ENCODE measurements at regions not wholly inside any gene's neighbourhood (a gene's known extent, or its start where the extent isn't known, plus 50 kb on each side); places are given as distances from the start of the nearest gene placed in this dataset.
"Not testable (repeated sequence)": the region's sequence is repeated elsewhere in the genome, so short reads cannot be mapped to it uniquely, and the experiment has no call there.

GRCh38 chr3:40691452-40691861, 166.7 kb downstream of the ZNF621 start:
- no peak for FAIRE-seq
- Histone ChIP-seq H3K27me3 (ENCODE audit: control insufficient read depth in 3 of 3, insufficient read depth in 3 of 3, low read length in 3 of 3) (no peaks in the 10 kb centered on the region), H3K36me3 (ENCODE audit: control insufficient read depth in 3 of 3, insufficient read depth in 2 of 3, low read depth in 1 of 3, low read length in 3 of 3) (no peaks in the 10 kb centered on the region), H3K4me3 (ENCODE audit: low read depth in 1 of 3, low read length in 3 of 3) (no peak overlapping the region), H3K9me3 (ENCODE audit: control insufficient read depth in 2 of 2, insufficient read depth in 1 of 2, low read depth in 1 of 2, low read length in 1 of 2) (no peaks in the 10 kb centered on the region), H3K27ac (ENCODE audit: low read depth in 1 of 3, low read length in 2 of 3) (no peak overlapping the region), H3K4me1 (ENCODE audit: control insufficient read depth in 3 of 3, insufficient read depth in 2 of 3, low read depth in 1 of 3, low read length in 2 of 3) (peaks cover 0 to 2% (median 0%) of the 10 kb centered on the region in 3 donors)
- WGBS, 3 donors = 72 to 77% (median 75%) methylated on average over 4 of the region's 4 CpGs
- no peak for DNase-seq

- no peak overlapping the region for H3K27ac ChIP-seq (ENCODE audit: low read depth in 1 of 3, low read length in 2 of 3)
- no peaks in the 10 kb centered on the region for H3K27me3 ChIP-seq (ENCODE audit: control insufficient read depth in 3 of 3, insufficient read depth in 3 of 3, low read length in 3 of 3)
- peaks cover 0 to 2% (median 0%) of the 10 kb centered on the region in 3 donors for H3K4me1 ChIP-seq (ENCODE audit: control insufficient read depth in 3 of 3, insufficient read depth in 2 of 3, low read depth in 1 of 3, low read length in 2 of 3)
- H3K36me3 ChIP-seq (ENCODE audit: control insufficient read depth in 3 of 3, insufficient read depth in 2 of 3, low read depth in 1 of 3, low read length in 3 of 3) = no peaks in the 10 kb centered on the region
- no peak overlapping the region for H3K4me3 ChIP-seq (ENCODE audit: low read depth in 1 of 3, low read length in 3 of 3)
- FAIRE-seq (no peak), DNase-seq (no peak)
- 67 to 87% (median 77%) methylated on average over 2 of the region's 2 CpGs for WGBS, 3 donors
- H3K9me3 ChIP-seq (ENCODE audit: control insufficient read depth in 2 of 2, insufficient read depth in 1 of 2, low read depth in 1 of 2, low read length in 1 of 2) = peaks cover 0 to 4% of the 10 kb centered on the region in 2 donors
Observed at GRCh38 chr3:40695848-40696247, 171.1 kb downstream of the ZNF621 start.

GRCh38 chr3:40698611-40699010, 173.9 kb downstream of the ZNF621 start:
- not testable (repeated sequence) for H3K4me3 ChIP-seq (ENCODE audit: low read depth in 1 of 3, low read length in 3 of 3); FAIRE-seq; H3K27ac ChIP-seq (ENCODE audit: low read depth in 1 of 3, low read length in 2 of 3); DNase-seq; H3K36me3 ChIP-seq (ENCODE audit: control insufficient read depth in 3 of 3, insufficient read depth in 2 of 3, low read depth in 1 of 3, low read length in 3 of 3); H3K4me1 ChIP-seq (ENCODE audit: control insufficient read depth in 3 of 3, insufficient read depth in 2 of 3, low read depth in 1 of 3, low read length in 2 of 3); H3K27me3 ChIP-seq (ENCODE audit: control insufficient read depth in 3 of 3, insufficient read depth in 3 of 3, low read length in 3 of 3)
- peaks cover 0 to 11% of the 10 kb centered on the region in 2 donors for H3K9me3 ChIP-seq (ENCODE audit: control insufficient read depth in 2 of 2, insufficient read depth in 1 of 2, low read depth in 1 of 2, low read length in 1 of 2)

DNA sequence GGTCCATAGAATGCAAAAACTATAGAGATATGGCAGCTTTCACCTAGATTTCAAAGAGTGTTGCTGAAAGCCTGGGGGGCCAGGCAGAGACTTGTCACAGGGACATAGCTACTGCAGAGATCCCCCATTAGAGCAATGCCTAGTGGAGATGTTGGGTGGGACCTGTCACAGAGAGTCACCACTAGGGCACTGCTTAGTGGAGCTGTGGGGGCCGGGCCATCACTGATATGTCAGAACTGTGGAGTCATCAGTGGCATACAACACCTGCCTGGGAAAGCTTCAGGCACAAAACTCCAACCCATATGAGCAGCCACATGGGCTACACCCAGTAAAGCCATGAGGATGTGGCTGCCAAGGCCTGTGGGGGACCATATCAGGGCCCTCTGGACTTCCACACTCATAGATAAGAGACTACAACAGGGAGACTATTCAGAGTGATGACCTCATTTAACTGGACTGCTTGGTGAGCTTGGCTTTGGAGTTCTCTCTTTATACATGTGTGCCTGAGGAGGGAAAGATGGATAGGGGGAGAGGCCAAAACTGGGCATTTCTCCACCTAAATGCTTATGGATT, 176.3 kb downstream of the ZNF621 start:
- Histone ChIP-seq H3K4me1 (ENCODE audit: control insufficient read depth in 3 of 3, insufficient read depth in 2 of 3, low read depth in 1 of 3, low read length in 2 of 3) (no peaks in the 10 kb centered on the region), H3K36me3 (ENCODE audit: control insufficient read depth in 3 of 3, insufficient read depth in 2 of 3, low read depth in 1 of 3, low read length in 3 of 3) (no peaks in the 10 kb centered on the region), H3K27me3 (ENCODE audit: control insufficient read depth in 3 of 3, insufficient read depth in 3 of 3, low read length in 3 of 3) (no peaks in the 10 kb centered on the region), H3K27ac (ENCODE audit: low read depth in 1 of 3, low read length in 2 of 3) (no peak overlapping the region), H3K9me3 (ENCODE audit: control insufficient read depth in 2 of 2, insufficient read depth in 1 of 2, low read depth in 1 of 2, low read length in 1 of 2) (peaks cover 0 to 11% of the 10 kb centered on the region in 2 donors), H3K4me3 (ENCODE audit: low read depth in 1 of 3, low read length in 3 of 3) (no peak overlapping the region)
- 73 to 85% (median 83%) methylated on average over 1 of the region's 1 CpG for WGBS, 3 donors
- FAIRE-seq = no peak
- no peak for DNase-seq

DNA sequence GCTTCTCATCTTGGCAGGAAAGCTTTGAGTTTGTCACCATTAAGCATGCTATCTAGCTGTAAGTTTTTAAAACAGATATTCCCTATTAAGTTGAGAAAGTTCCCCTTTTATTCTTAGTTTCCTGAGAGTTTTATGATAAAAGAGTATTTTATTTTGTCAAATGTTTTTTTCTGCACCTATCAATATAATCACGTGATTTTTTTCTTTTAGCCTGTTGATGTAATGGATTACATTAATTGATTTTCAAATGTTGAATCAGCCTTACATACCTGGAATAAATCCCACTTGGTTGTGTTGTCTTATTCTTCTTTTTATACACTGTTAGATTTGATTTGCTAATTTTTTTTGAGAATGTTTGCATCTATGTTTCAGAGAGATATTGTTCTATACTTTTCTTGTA, 179.5 kb downstream of the ZNF621 start:
- Histone ChIP-seq H3K36me3 (ENCODE audit: control insufficient read depth in 3 of 3, insufficient read depth in 2 of 3, low read depth in 1 of 3, low read length in 3 of 3) (no peaks in the 10 kb centered on the region), H3K27me3 (ENCODE audit: control insufficient read depth in 3 of 3, insufficient read depth in 3 of 3, low read length in 3 of 3) (no peaks in the 10 kb centered on the region), H3K4me1 (ENCODE audit: control insufficient read depth in 3 of 3, insufficient read depth in 2 of 3, low read depth in 1 of 3, low read length in 2 of 3) (no peaks in the 10 kb centered on the region), H3K4me3 (ENCODE audit: low read depth in 1 of 3, low read length in 3 of 3) (no peak overlapping the region), H3K9me3 (ENCODE audit: control insufficient read depth in 2 of 2, insufficient read depth in 1 of 2, low read depth in 1 of 2, low read length in 1 of 2) (peaks cover 0 to 11% of the 10 kb centered on the region in 2 donors), H3K27ac (ENCODE audit: low read depth in 1 of 3, low read length in 2 of 3) (no peak overlapping the region)
- 61 to 87% (median 67%) methylated on average over 1 of the region's 1 CpG for WGBS, 3 donors
- no peak for FAIRE-seq
- DNase-seq = no peak

DNA sequence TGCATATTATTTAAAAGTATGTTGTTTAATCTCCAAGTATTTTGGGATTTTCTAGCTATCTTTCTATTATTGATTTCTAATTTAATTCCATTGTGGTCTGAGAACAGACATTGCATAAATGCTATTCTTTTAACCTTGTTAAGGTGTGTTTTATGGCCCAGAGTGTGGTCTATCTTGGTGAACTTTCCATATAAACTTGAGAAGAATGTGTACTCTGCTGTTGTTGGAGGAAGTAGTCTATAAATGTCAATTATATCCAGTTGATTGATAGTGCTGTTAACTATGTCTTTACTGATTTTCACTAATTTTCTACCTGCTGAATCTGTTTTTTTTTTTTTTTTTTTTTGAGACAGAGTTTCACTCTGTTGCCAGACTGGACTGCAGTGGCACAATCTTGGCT, 180.9 kb downstream of the ZNF621 start:
- FAIRE-seq (no peak), DNase-seq (no peak)
- Histone ChIP-seq H3K4me1 (ENCODE audit: control insufficient read depth in 3 of 3, insufficient read depth in 2 of 3, low read depth in 1 of 3, low read length in 2 of 3) (no peaks in the 10 kb centered on the region), H3K9me3 (ENCODE audit: control insufficient read depth in 2 of 2, insufficient read depth in 1 of 2, low read depth in 1 of 2, low read length in 1 of 2) (peaks cover 0 to 8% of the 10 kb centered on the region in 2 donors), H3K27me3 (ENCODE audit: control insufficient read depth in 3 of 3, insufficient read depth in 3 of 3, low read length in 3 of 3) (no peaks in the 10 kb centered on the region), H3K27ac (ENCODE audit: low read depth in 1 of 3, low read length in 2 of 3) (no peak overlapping the region), H3K36me3 (ENCODE audit: control insufficient read depth in 3 of 3, insufficient read depth in 2 of 3, low read depth in 1 of 3, low read length in 3 of 3) (no peaks in the 10 kb centered on the region), H3K4me3 (ENCODE audit: low read depth in 1 of 3, low read length in 3 of 3) (no peak overlapping the region)

DNA sequence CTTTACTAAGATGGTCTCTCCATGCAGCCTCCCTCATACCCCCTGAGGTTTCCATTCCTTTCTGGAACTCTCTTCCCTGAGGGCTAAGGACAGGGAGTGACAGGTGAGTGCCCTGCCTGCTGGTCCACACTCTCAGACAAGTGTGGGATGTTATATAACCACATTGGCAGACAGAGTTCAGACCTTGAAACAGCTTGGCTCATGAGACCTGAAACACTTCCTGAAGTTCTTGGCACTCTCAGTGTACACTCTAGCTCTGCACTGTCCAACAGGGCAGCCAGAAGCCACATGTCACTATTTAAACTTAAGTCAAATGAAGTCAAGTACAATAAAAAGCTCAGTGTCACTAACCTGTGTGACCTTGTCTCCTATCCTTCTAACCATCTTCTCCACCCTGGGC, 188.5 kb downstream of the ZNF621 start:
- DNase-seq (no peak), FAIRE-seq (no peak)
- Histone ChIP-seq H3K9me3 (ENCODE audit: control insufficient read depth in 2 of 2, insufficient read depth in 1 of 2, low read depth in 1 of 2, low read length in 1 of 2) (no peaks in the 10 kb centered on the region), H3K36me3 (ENCODE audit: control insufficient read depth in 3 of 3, insufficient read depth in 2 of 3, low read depth in 1 of 3, low read length in 3 of 3) (no peaks in the 10 kb centered on the region), H3K4me1 (ENCODE audit: control insufficient read depth in 3 of 3, insufficient read depth in 2 of 3, low read depth in 1 of 3, low read length in 2 of 3) (no peaks in the 10 kb centered on the region), H3K4me3 (ENCODE audit: low read depth in 1 of 3, low read length in 3 of 3) (no peak overlapping the region), H3K27ac (ENCODE audit: low read depth in 1 of 3, low read length in 2 of 3) (no peak overlapping the region), H3K27me3 (ENCODE audit: control insufficient read depth in 3 of 3, insufficient read depth in 3 of 3, low read length in 3 of 3) (no peaks in the 10 kb centered on the region)

- no peak overlapping the region for H3K4me3 ChIP-seq (ENCODE audit: low read depth in 1 of 3, low read length in 3 of 3)
- no peak for DNase-seq
- no peaks in the 10 kb centered on the region for H3K27me3 ChIP-seq (ENCODE audit: control insufficient read depth in 3 of 3, insufficient read depth in 3 of 3, low read length in 3 of 3)
- FAIRE-seq = no peak
- H3K4me1 ChIP-seq (ENCODE audit: control insufficient read depth in 3 of 3, insufficient read depth in 2 of 3, low read depth in 1 of 3, low read length in 2 of 3) = no peaks in the 10 kb centered on the region
- 75 to 85% (median 75%) methylated on average over 6 of the region's 6 CpGs for WGBS, 3 donors
- no peaks in the 10 kb centered on the region for H3K9me3 ChIP-seq (ENCODE audit: control insufficient read depth in 2 of 2, insufficient read depth in 1 of 2, low read depth in 1 of 2, low read length in 1 of 2)
- H3K27ac ChIP-seq (ENCODE audit: low read depth in 1 of 3, low read length in 2 of 3) = no peak overlapping the region
- no peaks in the 10 kb centered on the region for H3K36me3 ChIP-seq (ENCODE audit: control insufficient read depth in 3 of 3, insufficient read depth in 2 of 3, low read depth in 1 of 3, low read length in 3 of 3)
Observed at GRCh38 chr3:40713795-40714194, 189.0 kb downstream of the ZNF621 start.

DNA sequence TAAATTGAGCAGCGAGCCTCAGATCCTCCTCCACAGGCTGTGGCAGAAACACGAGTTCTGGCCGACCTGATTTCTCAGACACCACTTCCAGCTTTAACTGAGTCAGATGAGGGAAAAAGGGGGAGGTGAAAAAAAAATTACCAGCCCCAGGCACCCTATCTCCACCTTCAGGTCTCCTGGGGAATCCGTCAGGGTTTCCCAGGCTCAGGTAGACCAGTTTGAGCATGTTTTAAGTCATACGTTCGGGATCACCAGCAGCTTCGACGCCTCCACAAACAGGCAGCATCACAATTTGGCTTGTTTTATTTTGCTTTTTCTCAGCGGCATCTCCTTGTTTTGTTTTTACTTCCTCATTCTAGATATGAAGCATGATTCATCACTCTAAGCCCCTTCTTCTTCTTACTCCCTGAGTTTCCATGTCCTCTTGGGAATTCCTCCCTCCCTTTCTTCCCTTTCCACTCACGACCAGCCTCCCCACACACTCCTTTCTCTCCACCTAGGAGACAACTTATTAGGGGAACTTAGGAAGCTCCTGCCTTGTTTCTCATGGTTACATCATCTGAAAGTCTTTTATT, 190.1 kb downstream of the ZNF621 start:
- Histone ChIP-seq H3K27ac (ENCODE audit: low read depth in 1 of 3, low read length in 2 of 3) (no peak overlapping the region), H3K9me3 (ENCODE audit: control insufficient read depth in 2 of 2, insufficient read depth in 1 of 2, low read depth in 1 of 2, low read length in 1 of 2) (no peaks in the 10 kb centered on the region), H3K36me3 (ENCODE audit: control insufficient read depth in 3 of 3, insufficient read depth in 2 of 3, low read depth in 1 of 3, low read length in 3 of 3) (no peaks in the 10 kb centered on the region), H3K4me3 (ENCODE audit: low read depth in 1 of 3, low read length in 3 of 3) (no peak overlapping the region), H3K27me3 (ENCODE audit: control insufficient read depth in 3 of 3, insufficient read depth in 3 of 3, low read length in 3 of 3) (no peaks in the 10 kb centered on the region), H3K4me1 (ENCODE audit: control insufficient read depth in 3 of 3, insufficient read depth in 2 of 3, low read depth in 1 of 3, low read length in 2 of 3) (no peaks in the 10 kb centered on the region)
- 74 to 93% (median 77%) methylated on average over 10 of the region's 10 CpGs for WGBS, 3 donors
- no peak for DNase-seq
- no peak for FAIRE-seq
